CD4-positive, alpha-beta T cell (primary cell): ENCODE measurements at regions not wholly inside any gene's neighbourhood (a gene's known extent, or its start where the extent isn't known, plus 50 kb on each side); places are given as distances from the start of the nearest gene placed in this dataset.

Experiments
- ATAC-seq: fragments of 200-7000 bp; cut with Tn5 transposase; one replicate; pipeline ENCODE4 v1.10.0; 2022; ENCODE audit warnings: mild to moderate bottlenecking; ENCODE audit not compliant: poor library complexity
- CTCF ChIA-PET: fragments of 350-600 bp; sonication (Branson Sonifier 250); formaldehyde crosslinking; loops from one replicate; lab custom pipeline; 2021; ENCODE audit warnings: antibody characterized with exemption, inconsistent platforms; lab: Charles Lee
- POLR2A ChIA-PET: fragments of 350-600 bp; sonication (Branson Sonifier 250); formaldehyde crosslinking; loops from one replicate; lab custom pipeline; 2021; ENCODE audit warnings: antibody characterized with exemption, inconsistent platforms; lab: Charles Lee
- DNase-seq, 14 experiments: peaks; one replicate each; pipeline ENCODE4 v3.0.0-alpha.2; 2013 to 2020; ENCODE audit warnings: mixed read lengths in 2 of 14
- H3K27ac ChIP-seq, 2 donors: one replicate each; pipeline versions ENCODE4 v1.5.1 to v1.7.0; 2013; ENCODE audit warnings: low read length in 2 of 2, low read depth in 1 of 2, mild to moderate bottlenecking in 1 of 2
- H3K27me3 ChIP-seq, 2 experiments: 1 replicate in 1 of 2; 2 replicates in 1 of 2; pipeline versions ENCODE4 v1.6.1 to v1.7.0; 2013; ENCODE audit warnings: low read length in 2 of 2, control low read depth in 1 of 2, mild to moderate bottlenecking in 1 of 2, moderate library complexity in 1 of 2; ENCODE audit not compliant: insufficient read depth in 2 of 2, control insufficient read depth in 1 of 2
- H3K36me3 ChIP-seq: one replicate; pipeline ENCODE4 v1.6.1; 2013; ENCODE audit warnings: low read length, control low read depth; ENCODE audit not compliant: insufficient read depth
- H3K4me1 ChIP-seq: one replicate; pipeline ENCODE4 v1.6.1; 2013; ENCODE audit warnings: low read length, control low read depth; ENCODE audit not compliant: insufficient read depth
- H3K4me3 ChIP-seq: one replicate; pipeline ENCODE4 v1.5.1; 2013; ENCODE audit warnings: mild to moderate bottlenecking, low read length, moderate library complexity
- H3K9me3 ChIP-seq, 2 experiments: 1 replicate in 1 of 2; 2 replicates in 1 of 2; pipeline versions ENCODE4 v1.6.1 to v1.7.0; 2013; ENCODE audit warnings: low read length in 2 of 2, mild to moderate bottlenecking in 2 of 2, control low read depth in 1 of 2, moderate library complexity in 1 of 2; ENCODE audit not compliant: control insufficient read depth in 1 of 2, insufficient read depth in 1 of 2
- H3K27ac Mint-ChIP-seq: one replicate; pipeline ENCODE4 v1.8.0; 2020; ENCODE audit warnings: mixed read lengths
- H3K27me3 Mint-ChIP-seq: one replicate; pipeline ENCODE4 v1.8.0; 2021; ENCODE audit warnings: mixed read lengths
- H3K36me3 Mint-ChIP-seq: one replicate; pipeline ENCODE4 v1.8.0; 2021; ENCODE audit warnings: low read depth, mixed read lengths
- H3K4me1 Mint-ChIP-seq: one replicate; pipeline ENCODE4 v1.8.0; 2021; ENCODE audit warnings: low read depth, mixed read lengths
- H3K4me3 Mint-ChIP-seq: one replicate; pipeline ENCODE4 v1.8.0; 2020; ENCODE audit warnings: mild to moderate bottlenecking, mixed read lengths
- H3K9me3 Mint-ChIP-seq: one replicate; pipeline ENCODE4 v1.8.0; 2020; ENCODE audit warnings: mixed read lengths
- intact Hi-C, 2 experiments: fragments of 100-400 bp; cut with DNase I in 1 of 2; cut with micrococcal nuclease in 1 of 2; formaldehyde crosslinking; loops; one replicate each; pipeline versions ENCODE4 v1.15.1 to v1.9.0; 2023 to 2025; cut with DNase I, micrococcal nuclease
- TF ChIP-seq, protein P1 (sequence below): fragments of 200-600 bp; IDR thresholded peaks from one replicate; pipeline ENCODE4 v1.8.0; 2022; ENCODE audit warnings: antibody characterized with exemption, mild to moderate bottlenecking

- H3K4me3 ChIP-seq = no peak overlapping the region
- H3K27me3 ChIP-seq = no peaks in the 10 kb centered on the region
- TF ChIP-seq, protein P1, sequence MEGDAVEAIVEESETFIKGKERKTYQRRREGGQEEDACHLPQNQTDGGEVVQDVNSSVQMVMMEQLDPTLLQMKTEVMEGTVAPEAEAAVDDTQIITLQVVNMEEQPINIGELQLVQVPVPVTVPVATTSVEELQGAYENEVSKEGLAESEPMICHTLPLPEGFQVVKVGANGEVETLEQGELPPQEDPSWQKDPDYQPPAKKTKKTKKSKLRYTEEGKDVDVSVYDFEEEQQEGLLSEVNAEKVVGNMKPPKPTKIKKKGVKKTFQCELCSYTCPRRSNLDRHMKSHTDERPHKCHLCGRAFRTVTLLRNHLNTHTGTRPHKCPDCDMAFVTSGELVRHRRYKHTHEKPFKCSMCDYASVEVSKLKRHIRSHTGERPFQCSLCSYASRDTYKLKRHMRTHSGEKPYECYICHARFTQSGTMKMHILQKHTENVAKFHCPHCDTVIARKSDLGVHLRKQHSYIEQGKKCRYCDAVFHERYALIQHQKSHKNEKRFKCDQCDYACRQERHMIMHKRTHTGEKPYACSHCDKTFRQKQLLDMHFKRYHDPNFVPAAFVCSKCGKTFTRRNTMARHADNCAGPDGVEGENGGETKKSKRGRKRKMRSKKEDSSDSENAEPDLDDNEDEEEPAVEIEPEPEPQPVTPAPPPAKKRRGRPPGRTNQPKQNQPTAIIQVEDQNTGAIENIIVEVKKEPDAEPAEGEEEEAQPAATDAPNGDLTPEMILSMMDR = no peak
- H3K4me1 ChIP-seq = no peaks in the 10 kb centered on the region
- Mint-ChIP-seq H3K27me3 (no peaks in the 10 kb centered on the region), H3K4me3 (no peak overlapping the region), H3K27ac (no peak overlapping the region), H3K4me1 (no peaks in the 10 kb centered on the region), H3K36me3 (no peaks in the 10 kb centered on the region), H3K9me3 (peaks cover 4% of the 10 kb centered on the region)
- no peak for DNase-seq
- ChIA-PET POLR2A (no interaction called here), CTCF (no interaction called here)
- H3K27ac ChIP-seq = no peak overlapping the region
- intact Hi-C loops = no loop called here
- no peaks in the 10 kb centered on the region for H3K36me3 ChIP-seq
- no peak for ATAC-seq
- H3K9me3 ChIP-seq = no peaks in the 10 kb centered on the region
These were observed 103.2 kb upstream of the MDGA2 start for GRCh38 chr14:47778631-47779030.

- ATAC-seq = no peak
- H3K27ac ChIP-seq = no peak overlapping the region
- H3K9me3 ChIP-seq = no peaks in the 10 kb centered on the region
- CTCF ChIA-PET = no interaction called here
- POLR2A ChIA-PET = no interaction called here
- Mint-ChIP-seq H3K36me3 (no peaks in the 10 kb centered on the region), H3K4me3 (no peak overlapping the region), H3K27ac (no peak overlapping the region), H3K9me3 (peaks cover 6% of the 10 kb centered on the region), H3K4me1 (no peaks in the 10 kb centered on the region), H3K27me3 (no peaks in the 10 kb centered on the region)
- intact Hi-C loops = no loop called here
- no peak overlapping the region for H3K4me3 ChIP-seq
- no peaks in the 10 kb centered on the region for H3K36me3 ChIP-seq
- TF ChIP-seq, protein P1 = no peak
- no peaks in the 10 kb centered on the region for H3K4me1 ChIP-seq
- DNase-seq = no peak
- no peaks in the 10 kb centered on the region for H3K27me3 ChIP-seq
These were observed 97.2 kb upstream of the MDGA2 start for GRCh38 chr14:47772652-47773051.

- Mint-ChIP-seq H3K9me3 (peaks cover 13% of the 10 kb centered on the region), H3K4me3 (no peak overlapping the region), H3K27ac (no peak overlapping the region), H3K36me3 (no peaks in the 10 kb centered on the region), H3K4me1 (no peaks in the 10 kb centered on the region), H3K27me3 (no peaks in the 10 kb centered on the region)
- Histone ChIP-seq H3K4me1 (no peaks in the 10 kb centered on the region), H3K36me3 (no peaks in the 10 kb centered on the region), H3K4me3 (no peak overlapping the region), H3K27me3 (no peaks in the 10 kb centered on the region), H3K27ac (no peak overlapping the region), H3K9me3 (peaks cover 0 to 5% of the 10 kb centered on the region in 2 experiments)
- DNase-seq (no peak), ATAC-seq (no peak)
- ChIA-PET CTCF (no interaction called here), POLR2A (no interaction called here)
- TF ChIP-seq, protein P1 = no peak
- intact Hi-C loops = no loop called here
These were observed 87.9 kb upstream of the MDGA2 start for GRCh38 chr14:47763188-47763854.
